Keratinocyte (primary cell): ENCODE measurements at regions not wholly inside any gene's neighbourhood (a gene's known extent, or its start where the extent isn't known, plus 50 kb on each side); places are given as distances from the start of the nearest gene placed in this dataset.

Source experiments
- DNase-seq: peaks from one replicate; pipeline ENCODE4 v3.0.0-alpha.2; 2011; ENCODE audit warnings: low read depth, missing footprints, low spot score
- FAIRE-seq: peaks from 2 replicates; lab custom pipeline; 2011; peaks lifted over from hg19 to GRCh38; lab: Jason Lieb, UNC
- H2AFZ ChIP-seq: 2 replicates; pipeline ENCODE4 v1.6.0; 2012; ENCODE audit warnings: low read length, control low read depth, inconsistent platforms; ENCODE audit not compliant: control insufficient read depth
- H3K27ac ChIP-seq: 2 replicates; pipeline ENCODE4 v1.5.1; 2011; ENCODE audit warnings: low read length; ENCODE audit not compliant: control insufficient read depth, insufficient read depth
- H3K27me3 ChIP-seq: 3 replicates; pipeline ENCODE4 v1.6.0; 2011; ENCODE audit warnings: low read length; ENCODE audit not compliant: control insufficient read depth, insufficient read depth; ENCODE audit errors: extremely low read depth
- H3K36me3 ChIP-seq, 2 experiments: 2 replicates in 1 of 2; 3 replicates in 1 of 2; pipeline ENCODE4 v1.5.1; 2011; ENCODE audit warnings: low read length in 2 of 2, mild to moderate bottlenecking in 1 of 2; ENCODE audit not compliant: control insufficient read depth in 2 of 2, insufficient read depth in 2 of 2; ENCODE audit errors: extremely low read depth in 1 of 2
- H3K4me1 ChIP-seq: 3 replicates; pipeline ENCODE4 v1.5.1; 2011; ENCODE audit warnings: low read length; ENCODE audit not compliant: control insufficient read depth, insufficient read depth; ENCODE audit errors: extremely low read depth
- H3K4me2 ChIP-seq: 3 replicates; pipeline ENCODE4 v1.6.0; 2011; ENCODE audit warnings: low read depth, low read length; ENCODE audit not compliant: control insufficient read depth, insufficient read depth; ENCODE audit errors: extremely low read depth
- H3K4me3 ChIP-seq, 3 experiments: fragments of 200-600 bp in 1 of 3; sonication (generic) in 1 of 3; 2 replicates in 2 of 3; 3 replicates in 1 of 3; pipeline ENCODE4 v1.5.1; 2011 to 2016; ENCODE audit warnings: low read length in 3 of 3, mild to moderate bottlenecking in 3 of 3, control low read depth in 2 of 3, inconsistent platforms in 1 of 3, low read depth in 1 of 3, mixed read lengths in 1 of 3, mixed run types in 1 of 3, moderate library complexity in 1 of 3; ENCODE audit not compliant: control insufficient read depth in 2 of 3, insufficient read depth in 2 of 3; ENCODE audit errors: extremely low read depth in 1 of 3
- H3K79me2 ChIP-seq: 2 replicates; pipeline ENCODE4 v1.6.0; 2012; ENCODE audit warnings: low read length; ENCODE audit not compliant: control insufficient read depth, insufficient read depth
- H3K9ac ChIP-seq: 3 replicates; pipeline ENCODE4 v1.6.0; 2011; ENCODE audit warnings: low read length; ENCODE audit not compliant: control insufficient read depth, insufficient read depth; ENCODE audit errors: extremely low read depth
- H3K9me1 ChIP-seq: 3 replicates; pipeline ENCODE4 v1.6.0; 2011; ENCODE audit warnings: low read length; ENCODE audit not compliant: control insufficient read depth, insufficient read depth; ENCODE audit errors: extremely low read depth
- H3K9me3 ChIP-seq: 2 replicates; pipeline ENCODE4 v1.5.1; 2012; ENCODE audit warnings: low read depth, low read length; ENCODE audit not compliant: control insufficient read depth
- H4K20me1 ChIP-seq: 3 replicates; pipeline ENCODE4 v1.6.0; 2011; ENCODE audit warnings: low read length; ENCODE audit not compliant: control insufficient read depth, insufficient read depth; ENCODE audit errors: extremely low read depth
- CTCF ChIP-seq, 3 experiments: IDR thresholded peaks in 1 of 3; conservative IDR thresholded peaks in 1 of 3; optimal IDR thresholded peaks in 1 of 3; 2 replicates in 2 of 3; 3 replicates in 1 of 3; pipeline versions ENCODE3 to v1.5.1; 2011; ENCODE audit warnings: low read length in 3 of 3, mild to moderate bottlenecking in 3 of 3, moderate library complexity in 2 of 3, control low read depth in 1 of 3, inconsistent platforms in 1 of 3; ENCODE audit not compliant: insufficient read depth in 2 of 3; ENCODE audit errors: extremely low read depth in 1 of 3
- EZH2 ChIP-seq: IDR thresholded peaks from one replicate; pipeline ENCODE4 v1.6.1; 2012; ENCODE audit warnings: inconsistent platforms, mild to moderate bottlenecking, low read length, moderate library complexity
- dilution Hi-C: fragments of 300-500 bp; cut with MboI; formaldehyde crosslinking; loops from one replicate; pipeline ENCODE4 v1.7.0; 2020; ENCODE audit warnings: low sequenced_read_pairs; ENCODE audit not compliant: extremely low pct_ligation_motif_present

DNA sequence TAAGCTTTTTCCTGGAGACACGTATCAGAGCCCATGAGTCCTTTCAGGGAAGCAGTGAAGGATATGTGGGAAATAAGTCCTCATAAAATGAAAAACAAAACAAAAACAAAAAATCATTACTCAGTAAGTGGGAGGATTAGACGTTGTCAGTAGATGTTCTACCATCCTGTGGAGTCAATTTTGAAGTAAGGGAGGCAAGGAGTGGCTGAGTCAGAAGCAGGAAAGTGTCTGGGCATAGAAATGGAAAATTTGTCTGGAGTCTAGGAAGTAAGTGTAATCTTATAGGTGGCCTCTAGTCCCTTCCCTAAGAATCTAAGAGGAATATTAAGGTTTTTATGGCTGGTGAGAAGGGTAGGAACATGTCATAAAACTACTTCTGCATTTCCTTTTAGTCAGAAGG, 339.8 kb upstream of the SEMA6D start:
- Histone ChIP-seq H3K4me2 (no peak overlapping the region), H3K27ac (no peak overlapping the region), H3K9me1 (no peaks in the 10 kb centered on the region), H3K9ac (no peak overlapping the region), H4K20me1 (no peaks in the 10 kb centered on the region), H3K9me3 (no peaks in the 10 kb centered on the region), H3K79me2 (no peaks in the 10 kb centered on the region), H3K36me3 (no peaks in the 10 kb centered on the region), H2AFZ (no peak overlapping the region), H3K27me3 (no peaks in the 10 kb centered on the region), H3K4me1 (no peaks in the 10 kb centered on the region), H3K4me3 (no peak overlapping the region)
- no peak for DNase-seq
- TF ChIP-seq EZH2 (no peak), CTCF (optimal IDR thresholded peaks at IDR 0.05 in 1 of 3, IDR thresholded peaks at IDR 0.05 in 1 of 3, conservative IDR thresholded peaks at IDR 0.05 in 1 of 3; ENCODE audit: extremely low read depth in 1 of 3, insufficient read depth in 2 of 3, low read length in 3 of 3) (no peak)
- dilution Hi-C loops: no loop called here
- no peak for FAIRE-seq

GRCh38 chr15:47378527-47378926, 338.8 kb upstream of the SEMA6D start:
- FAIRE-seq: no peak
- no peaks in the 10 kb centered on the region for H3K36me3 ChIP-seq
- no peak for TF ChIP-seq CTCF (optimal IDR thresholded peaks at IDR 0.05 in 1 of 3, IDR thresholded peaks at IDR 0.05 in 1 of 3, conservative IDR thresholded peaks at IDR 0.05 in 1 of 3; ENCODE audit: extremely low read depth in 1 of 3, insufficient read depth in 2 of 3, low read length in 3 of 3)
- TF ChIP-seq EZH2: no peak

More at GRCh38 chr15:47378527-47378926, 338.8 kb upstream of the SEMA6D start:
- Histone ChIP-seq H3K4me3 (no peak overlapping the region), H2AFZ (no peak overlapping the region), H3K4me2 (no peak overlapping the region), H3K4me1 (peaks cover 7% of the 10 kb centered on the region), H3K9me1 (no peaks in the 10 kb centered on the region), H3K79me2 (no peaks in the 10 kb centered on the region), H4K20me1 (no peaks in the 10 kb centered on the region), H3K27me3 (no peaks in the 10 kb centered on the region), H3K9ac (no peak overlapping the region), H3K27ac (no peak overlapping the region), H3K9me3 (no peaks in the 10 kb centered on the region)
- DNase-seq: no peak
- dilution Hi-C loops: no loop called here
